Keratinocyte (primary cell): ENCODE measurements at regions not wholly inside any gene's neighbourhood (a gene's known extent, or its start where the extent isn't known, plus 50 kb on each side); places are given as distances from the start of the nearest gene placed in this dataset.

Experiments
- DNase-seq: peaks from one replicate; pipeline ENCODE4 v3.0.0-alpha.2; 2011; ENCODE audit warnings: low read depth, missing footprints, low spot score
- FAIRE-seq: peaks from 2 replicates; lab custom pipeline; 2011; peaks lifted over from hg19 to GRCh38; lab: Jason Lieb, UNC
- H2AFZ ChIP-seq: 2 replicates; pipeline ENCODE4 v1.6.0; 2012; ENCODE audit warnings: low read length, control low read depth, inconsistent platforms; ENCODE audit not compliant: control insufficient read depth
- H3K27ac ChIP-seq: 2 replicates; pipeline ENCODE4 v1.5.1; 2011; ENCODE audit warnings: low read length; ENCODE audit not compliant: control insufficient read depth, insufficient read depth
- H3K27me3 ChIP-seq: 3 replicates; pipeline ENCODE4 v1.6.0; 2011; ENCODE audit warnings: low read length; ENCODE audit not compliant: control insufficient read depth, insufficient read depth; ENCODE audit errors: extremely low read depth
- H3K36me3 ChIP-seq, 2 experiments: 2 replicates in 1 of 2; 3 replicates in 1 of 2; pipeline ENCODE4 v1.5.1; 2011; ENCODE audit warnings: low read length in 2 of 2, mild to moderate bottlenecking in 1 of 2; ENCODE audit not compliant: control insufficient read depth in 2 of 2, insufficient read depth in 2 of 2; ENCODE audit errors: extremely low read depth in 1 of 2
- H3K4me1 ChIP-seq: 3 replicates; pipeline ENCODE4 v1.5.1; 2011; ENCODE audit warnings: low read length; ENCODE audit not compliant: control insufficient read depth, insufficient read depth; ENCODE audit errors: extremely low read depth
- H3K4me2 ChIP-seq: 3 replicates; pipeline ENCODE4 v1.6.0; 2011; ENCODE audit warnings: low read depth, low read length; ENCODE audit not compliant: control insufficient read depth, insufficient read depth; ENCODE audit errors: extremely low read depth
- H3K4me3 ChIP-seq, 3 experiments: fragments of 200-600 bp in 1 of 3; sonication (generic) in 1 of 3; 2 replicates in 2 of 3; 3 replicates in 1 of 3; pipeline ENCODE4 v1.5.1; 2011 to 2016; ENCODE audit warnings: low read length in 3 of 3, mild to moderate bottlenecking in 3 of 3, control low read depth in 2 of 3, inconsistent platforms in 1 of 3, low read depth in 1 of 3, mixed read lengths in 1 of 3, mixed run types in 1 of 3, moderate library complexity in 1 of 3; ENCODE audit not compliant: control insufficient read depth in 2 of 3, insufficient read depth in 2 of 3; ENCODE audit errors: extremely low read depth in 1 of 3
- H3K79me2 ChIP-seq: 2 replicates; pipeline ENCODE4 v1.6.0; 2012; ENCODE audit warnings: low read length; ENCODE audit not compliant: control insufficient read depth, insufficient read depth
- H3K9ac ChIP-seq: 3 replicates; pipeline ENCODE4 v1.6.0; 2011; ENCODE audit warnings: low read length; ENCODE audit not compliant: control insufficient read depth, insufficient read depth; ENCODE audit errors: extremely low read depth
- H3K9me1 ChIP-seq: 3 replicates; pipeline ENCODE4 v1.6.0; 2011; ENCODE audit warnings: low read length; ENCODE audit not compliant: control insufficient read depth, insufficient read depth; ENCODE audit errors: extremely low read depth
- H3K9me3 ChIP-seq: 2 replicates; pipeline ENCODE4 v1.5.1; 2012; ENCODE audit warnings: low read depth, low read length; ENCODE audit not compliant: control insufficient read depth
- H4K20me1 ChIP-seq: 3 replicates; pipeline ENCODE4 v1.6.0; 2011; ENCODE audit warnings: low read length; ENCODE audit not compliant: control insufficient read depth, insufficient read depth; ENCODE audit errors: extremely low read depth
- EZH2 ChIP-seq: IDR thresholded peaks from one replicate; pipeline ENCODE4 v1.6.1; 2012; ENCODE audit warnings: inconsistent platforms, mild to moderate bottlenecking, low read length, moderate library complexity
- dilution Hi-C: fragments of 300-500 bp; cut with MboI; formaldehyde crosslinking; loops from one replicate; pipeline ENCODE4 v1.7.0; 2020; ENCODE audit warnings: low sequenced_read_pairs; ENCODE audit not compliant: extremely low pct_ligation_motif_present
- TF ChIP-seq, protein P1 (sequence below), 3 experiments: IDR thresholded peaks in 1 of 3; conservative IDR thresholded peaks in 1 of 3; optimal IDR thresholded peaks in 1 of 3; 2 replicates in 2 of 3; 3 replicates in 1 of 3; pipeline versions ENCODE3 to v1.5.1; 2011; ENCODE audit warnings: low read length in 3 of 3, mild to moderate bottlenecking in 3 of 3, moderate library complexity in 2 of 3, control low read depth in 1 of 3, inconsistent platforms in 1 of 3; ENCODE audit not compliant: insufficient read depth in 2 of 3; ENCODE audit errors: extremely low read depth in 1 of 3

DNA sequence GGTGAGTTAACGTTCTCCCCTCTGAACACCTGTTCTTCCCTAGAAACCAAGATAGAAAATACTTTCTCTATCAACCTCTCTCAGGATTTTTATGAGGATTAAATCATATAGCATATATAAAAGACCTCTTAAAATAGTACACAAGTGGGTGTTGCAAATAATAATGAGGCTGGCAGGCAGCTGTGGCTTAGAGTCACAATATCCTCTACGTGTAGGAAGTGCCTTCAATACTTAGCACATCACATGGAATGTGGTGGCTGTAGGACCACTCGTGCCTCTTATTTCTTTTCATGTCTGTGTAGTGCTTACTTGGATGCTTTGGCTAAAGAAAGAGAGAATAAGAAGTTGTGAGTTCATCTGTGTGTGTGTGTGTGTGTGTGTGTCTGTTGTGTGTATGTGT, 96.3 kb downstream of the PRLHR start:
- Histone ChIP-seq H3K27ac (no peak overlapping the region), H3K9me3 (no peaks in the 10 kb centered on the region), H3K4me2 (no peak overlapping the region), H3K27me3 (no peaks in the 10 kb centered on the region), H3K9me1 (no peaks in the 10 kb centered on the region), H3K36me3 (no peaks in the 10 kb centered on the region), H3K4me1 (peaks cover 36% of the 10 kb centered on the region), H3K9ac (no peak overlapping the region), H3K79me2 (no peaks in the 10 kb centered on the region), H2AFZ (no peak overlapping the region), H4K20me1 (no peaks in the 10 kb centered on the region), H3K4me3 (no peak overlapping the region)
- dilution Hi-C loops = no loop called here
- no peak for FAIRE-seq
- TF ChIP-seq EZH2 = no peak
- DNase-seq = no peak

DNA sequence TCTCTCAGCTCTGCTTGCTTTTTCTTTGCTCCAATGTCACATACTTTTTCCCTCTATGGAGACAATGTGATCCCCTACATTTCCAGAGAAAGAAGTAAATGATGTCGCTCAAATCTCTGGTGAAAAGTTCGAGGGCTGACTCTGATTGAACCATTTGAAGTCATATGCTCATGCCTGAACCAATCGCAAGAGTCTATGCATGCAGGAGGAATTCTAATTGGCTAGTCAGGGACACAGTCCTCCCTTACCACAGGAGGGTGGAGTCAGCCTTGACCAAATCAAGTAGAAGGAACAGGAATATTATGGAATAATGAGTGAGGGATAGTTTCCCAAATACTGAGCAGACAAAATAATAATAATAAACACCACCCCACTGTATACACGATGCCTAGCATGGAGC, 96.8 kb downstream of the PRLHR start:
- Histone ChIP-seq H3K36me3 (no peaks in the 10 kb centered on the region), H4K20me1 (no peaks in the 10 kb centered on the region), H3K4me1 (peaks cover 30% of the 10 kb centered on the region), H3K9me1 (no peaks in the 10 kb centered on the region), H3K27me3 (no peaks in the 10 kb centered on the region), H3K4me3 (no peak overlapping the region), H3K9ac (no peak overlapping the region), H3K27ac (no peak overlapping the region), H2AFZ (no peak overlapping the region), H3K9me3 (no peaks in the 10 kb centered on the region), H3K79me2 (no peaks in the 10 kb centered on the region), H3K4me2 (no peak overlapping the region)
- no peak for DNase-seq
- FAIRE-seq = no peak
- dilution Hi-C loops = no loop called here
- TF ChIP-seq, protein P1, sequence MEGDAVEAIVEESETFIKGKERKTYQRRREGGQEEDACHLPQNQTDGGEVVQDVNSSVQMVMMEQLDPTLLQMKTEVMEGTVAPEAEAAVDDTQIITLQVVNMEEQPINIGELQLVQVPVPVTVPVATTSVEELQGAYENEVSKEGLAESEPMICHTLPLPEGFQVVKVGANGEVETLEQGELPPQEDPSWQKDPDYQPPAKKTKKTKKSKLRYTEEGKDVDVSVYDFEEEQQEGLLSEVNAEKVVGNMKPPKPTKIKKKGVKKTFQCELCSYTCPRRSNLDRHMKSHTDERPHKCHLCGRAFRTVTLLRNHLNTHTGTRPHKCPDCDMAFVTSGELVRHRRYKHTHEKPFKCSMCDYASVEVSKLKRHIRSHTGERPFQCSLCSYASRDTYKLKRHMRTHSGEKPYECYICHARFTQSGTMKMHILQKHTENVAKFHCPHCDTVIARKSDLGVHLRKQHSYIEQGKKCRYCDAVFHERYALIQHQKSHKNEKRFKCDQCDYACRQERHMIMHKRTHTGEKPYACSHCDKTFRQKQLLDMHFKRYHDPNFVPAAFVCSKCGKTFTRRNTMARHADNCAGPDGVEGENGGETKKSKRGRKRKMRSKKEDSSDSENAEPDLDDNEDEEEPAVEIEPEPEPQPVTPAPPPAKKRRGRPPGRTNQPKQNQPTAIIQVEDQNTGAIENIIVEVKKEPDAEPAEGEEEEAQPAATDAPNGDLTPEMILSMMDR (optimal IDR thresholded peaks at IDR 0.05 in 1 of 3, IDR thresholded peaks at IDR 0.05 in 1 of 3, conservative IDR thresholded peaks at IDR 0.05 in 1 of 3; ENCODE audit: extremely low read depth in 1 of 3, insufficient read depth in 2 of 3, low read length in 3 of 3) = no peak
- no peak for TF ChIP-seq EZH2

DNA sequence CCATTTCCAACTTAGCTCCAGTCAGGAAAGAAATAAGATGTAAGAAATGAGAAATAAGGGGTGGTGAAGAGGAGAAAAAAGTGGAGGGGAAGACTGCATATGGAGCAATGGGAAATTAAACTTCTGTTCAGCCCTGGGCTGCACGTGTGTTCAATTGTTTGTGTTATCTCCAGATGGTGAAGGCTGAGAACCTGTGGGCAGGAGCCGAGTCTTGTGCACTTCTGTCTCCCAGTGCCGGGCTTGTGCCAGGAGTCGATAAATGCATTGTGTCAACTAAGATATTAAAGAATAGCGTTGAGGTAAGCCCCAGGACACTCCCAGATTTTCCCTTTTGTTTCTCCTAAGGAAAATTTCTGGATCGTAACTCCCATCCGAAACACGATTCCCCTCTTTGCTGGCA, 98.2 kb downstream of the PRLHR start:
- Histone ChIP-seq H3K27me3 (no peaks in the 10 kb centered on the region), H3K9ac (no peak overlapping the region), H3K4me1 (peaks cover 16% of the 10 kb centered on the region), H3K27ac (no peak overlapping the region), H3K4me3 (no peak overlapping the region), H3K9me3 (no peaks in the 10 kb centered on the region), H3K9me1 (no peaks in the 10 kb centered on the region), H3K4me2 (no peak overlapping the region), H4K20me1 (no peaks in the 10 kb centered on the region), H2AFZ (no peak overlapping the region), H3K36me3 (no peaks in the 10 kb centered on the region), H3K79me2 (no peaks in the 10 kb centered on the region)
- dilution Hi-C loops = no loop called here
- FAIRE-seq (no peak), DNase-seq (no peak)
- TF ChIP-seq EZH2 = no peak
- TF ChIP-seq, protein P1 (optimal IDR thresholded peaks at IDR 0.05 in 1 of 3, IDR thresholded peaks at IDR 0.05 in 1 of 3, conservative IDR thresholded peaks at IDR 0.05 in 1 of 3; ENCODE audit: extremely low read depth in 1 of 3, insufficient read depth in 2 of 3, low read length in 3 of 3) = no peak
